GM18867 (cell line): ENCODE measurements at regions not wholly inside any gene's neighbourhood (a gene's known extent, or its start where the extent isn't known, plus 50 kb on each side); places are given as distances from the start of the nearest gene placed in this dataset.
A peak's percentile ranks its signal among the peaks of the same experiment; 100 is the strongest.

ENCODE experiments used
- ATAC-seq: cut with Tn5 transposase; IDR thresholded peaks from one replicate; pipeline ENCODE4 v1.9.1; 2021; ENCODE audit warnings: mild to moderate bottlenecking, moderate library complexity; ENCODE audit not compliant: unreplicated experiment

- no peak for ATAC-seq
Observed at GRCh38 chr2:2639251-2640139, 308.4 kb upstream of the MYT1L start.

- ATAC-seq: no peak
Observed at GRCh38 chr2:2638547-2639220, 307.6 kb upstream of the MYT1L start.

GRCh38 chr2:2636813-2637212, 305.7 kb upstream of the MYT1L start:
- ATAC-seq: no peak

GRCh38 chr2:2635025-2635528, 304.0 kb upstream of the MYT1L start:
- ATAC-seq: no peak

- ATAC-seq: no peak
Observed at GRCh38 chr2:2633017-2633416, 301.9 kb upstream of the MYT1L start.

- ATAC-seq: no peak
Observed at GRCh38 chr2:2623939-2624338, 292.9 kb upstream of the MYT1L start.

GRCh38 chr2:2621855-2622254, 290.8 kb upstream of the MYT1L start:
- ATAC-seq: peak; percentile 99

GRCh38 chr2:2620604-2621003, 289.5 kb upstream of the MYT1L start:
- no peak for ATAC-seq

- ATAC-seq: no peak
Observed at GRCh38 chr2:2619995-2620394, 288.9 kb upstream of the MYT1L start.

GRCh38 chr2:2614452-2614851, 283.4 kb upstream of the MYT1L start:
- no peak for ATAC-seq

- peak; percentile 100 for ATAC-seq
Observed at GRCh38 chr2:2613279-2614199, 282.5 kb upstream of the MYT1L start.

GRCh38 chr2:2610751-2611150, 279.7 kb upstream of the MYT1L start:
- no peak for ATAC-seq

- ATAC-seq: no peak
Observed at GRCh38 chr2:2600366-2600765, 269.3 kb upstream of the MYT1L start.

GRCh38 chr2:2599441-2599840, 268.4 kb upstream of the MYT1L start:
- no peak for ATAC-seq

GRCh38 chr2:2597712-2598111, 266.6 kb upstream of the MYT1L start:
- no peak for ATAC-seq

- no peak for ATAC-seq
Observed at GRCh38 chr2:2591542-2591940, 260.5 kb upstream of the MYT1L start.

GRCh38 chr2:2590841-2591541, 259.9 kb upstream of the MYT1L start:
- ATAC-seq: no peak

- no peak for ATAC-seq
Observed at GRCh38 chr2:2590141-2590540, 259.1 kb upstream of the MYT1L start.

GRCh38 chr2:2588777-2589176, 257.7 kb upstream of the MYT1L start:
- no peak for ATAC-seq

GRCh38 chr2:2587354-2587753, 256.3 kb upstream of the MYT1L start:
- no peak for ATAC-seq
